OCI-LY1 (cell line): ENCODE measurements at regions not wholly inside any gene's neighbourhood (a gene's known extent, or its start where the extent isn't known, plus 50 kb on each side); places are given as distances from the start of the nearest gene placed in this dataset.
A peak's percentile ranks its signal among the peaks of the same experiment; 100 is the strongest.

Source experiments
- H2AFZ ChIP-seq: fragments of 200-600 bp; sonication (generic), shearing (Covaris generic); 2 replicates; pipeline ENCODE4 v1.6.0; 2014; ENCODE audit warnings: antibody characterized with exemption, mild to moderate bottlenecking, low read length
- H3F3A ChIP-seq: fragments of 200-600 bp; sonication (generic), shearing (Covaris generic); 2 replicates; pipeline ENCODE4 v1.6.0; 2014; ENCODE audit warnings: mild to moderate bottlenecking, antibody characterized with exemption, low read length, moderate library complexity; ENCODE audit not compliant: insufficient read depth
- H3K27ac ChIP-seq: fragments of 200-600 bp; sonication (generic); 2 replicates; pipeline ENCODE4 v1.5.1; 2014; ENCODE audit warnings: low read length, mixed run types, mild to moderate bottlenecking, low read depth; ENCODE audit not compliant: poor library complexity, severe bottlenecking
- H3K27me3 ChIP-seq: fragments of 200-600 bp; sonication (generic); 2 replicates; pipeline ENCODE4 v1.6.0; 2014; ENCODE audit warnings: antibody characterized with exemption, mild to moderate bottlenecking, low read length, moderate library complexity; ENCODE audit not compliant: insufficient read depth
- H3K36me3 ChIP-seq: fragments of 200-600 bp; sonication (generic); 2 replicates; pipeline ENCODE4 v1.6.1; 2014; ENCODE audit warnings: mild to moderate bottlenecking, antibody characterized with exemption, low read length, moderate library complexity, mixed read lengths; ENCODE audit not compliant: insufficient read depth
- H3K4me1 ChIP-seq: fragments of 200-600 bp; sonication (generic); 2 replicates; pipeline ENCODE4 v1.5.1; 2014; ENCODE audit warnings: mild to moderate bottlenecking, low read length, moderate library complexity; ENCODE audit not compliant: insufficient read depth, severe bottlenecking
- H3K4me2 ChIP-seq: fragments of 200-600 bp; sonication (generic), shearing (Covaris generic); 2 replicates; pipeline ENCODE4 v1.6.1; 2014; ENCODE audit warnings: low read length
- H3K4me3 ChIP-seq: fragments of 200-600 bp; sonication (generic); 2 replicates; pipeline ENCODE4 v1.5.1; 2014; ENCODE audit warnings: low read length, low read depth, mild to moderate bottlenecking, mixed read lengths; ENCODE audit not compliant: poor library complexity, severe bottlenecking
- H3K79me2 ChIP-seq: fragments of 200-600 bp; shearing (Covaris generic); 2 replicates; pipeline ENCODE4 v1.6.1; 2016; ENCODE audit warnings: mixed run types, low read length, mixed read lengths; ENCODE audit not compliant: insufficient read depth
- H3K9ac ChIP-seq: fragments of 200-600 bp; sonication (generic), shearing (Covaris generic); 2 replicates; pipeline ENCODE4 v1.6.1; 2014; ENCODE audit warnings: mild to moderate bottlenecking, low read length, mixed read lengths
- H3K9me2 ChIP-seq: fragments of 200-600 bp; sonication (generic), shearing (Covaris generic); 2 replicates; pipeline ENCODE4 v1.6.1; 2014; ENCODE audit warnings: low read depth, mild to moderate bottlenecking, low read length, mixed read lengths
- H3K9me3 ChIP-seq: fragments of 200-600 bp; shearing (Covaris generic); 2 replicates; pipeline ENCODE4 v1.6.1; 2014; ENCODE audit warnings: low read length, mixed read lengths
- H4K20me1 ChIP-seq: fragments of 200-600 bp; sonication (generic), shearing (Covaris generic); 2 replicates; pipeline ENCODE4 v1.6.0; 2016; ENCODE audit warnings: mild to moderate bottlenecking, low read length; ENCODE audit not compliant: insufficient read depth
- CTCF ChIP-seq: fragments of 200-600 bp; sonication (generic), shearing (Covaris generic); IDR thresholded peaks from 2 replicates; pipeline ENCODE4 v1.5.1; 2017; ENCODE audit warnings: mild to moderate bottlenecking, antibody characterized with exemption, low read length, moderate library complexity, mixed read lengths
- EZH2 ChIP-seq: fragments of 200-600 bp; sonication (generic), shearing (Covaris generic); IDR thresholded peaks from 2 replicates; pipeline ENCODE4 v1.8.0; 2017; ENCODE audit warnings: borderline replicate concordance, mixed run types, mild to moderate bottlenecking, antibody characterized with exemption, low read length, moderate library complexity, mixed read lengths

GRCh38 chr7:135802697-135803096 is 54.1 kb upstream of the FAM180A start:
- Histone ChIP-seq H3K27ac (no peak overlapping the region), H3K4me3 (no peak overlapping the region), H2AFZ (no peak overlapping the region), H3K79me2 (no peaks in the 10 kb centered on the region), H3K36me3 (no peaks in the 10 kb centered on the region), H3K27me3 (no peaks in the 10 kb centered on the region; the same call in 1 of the 2 replicates), H3K9me3 (no peaks in the 10 kb centered on the region), H3K9ac (no peak overlapping the region), H4K20me1 (no peaks in the 10 kb centered on the region), H3F3A (no peaks in the 10 kb centered on the region), H3K4me2 (no peak overlapping the region), H3K9me2 (no peaks in the 10 kb centered on the region), H3K4me1 (no peaks in the 10 kb centered on the region)
- TF ChIP-seq CTCF (no peak), EZH2 (no peak)

DNA sequence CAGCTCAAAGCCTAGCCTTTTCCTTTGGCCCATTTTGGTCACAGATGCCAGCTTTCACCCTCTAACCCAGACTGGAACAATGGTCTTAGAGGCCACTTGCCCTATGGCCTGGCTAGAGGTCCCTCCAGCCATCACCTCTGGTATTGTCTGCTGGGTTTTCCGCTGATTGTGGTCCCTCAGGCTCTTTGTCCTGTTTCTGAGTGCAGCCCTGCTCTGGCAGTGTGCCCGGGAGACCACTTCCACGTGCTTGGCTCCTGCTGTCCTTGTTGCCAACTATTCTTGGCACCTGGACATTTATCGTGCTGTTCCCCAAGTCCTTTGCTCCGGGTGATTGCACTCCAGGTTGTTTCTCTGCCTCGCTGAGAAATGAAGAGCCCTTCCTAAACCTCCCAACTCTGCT is 53.3 kb upstream of the FAM180A start:
- TF ChIP-seq CTCF (no peak), EZH2 (no peak)
- no peaks in the 10 kb centered on the region for H3K4me1 ChIP-seq
- H3K27ac ChIP-seq, result no peak overlapping the region
- H3K9me3 ChIP-seq, result no peaks in the 10 kb centered on the region
- no peaks in the 10 kb centered on the region; the same call in 1 of the 2 replicates for H3K27me3 ChIP-seq
- no peak overlapping the region for H3K4me2 ChIP-seq
- no peak overlapping the region for H3K4me3 ChIP-seq
- no peaks in the 10 kb centered on the region for H3F3A ChIP-seq
- no peaks in the 10 kb centered on the region for H3K9me2 ChIP-seq
- H2AFZ ChIP-seq, result no peak overlapping the region
- H3K9ac ChIP-seq, result no peak overlapping the region
- H3K36me3 ChIP-seq, result no peaks in the 10 kb centered on the region
- no peaks in the 10 kb centered on the region for H4K20me1 ChIP-seq
- no peaks in the 10 kb centered on the region for H3K79me2 ChIP-seq

GRCh38 chr7:135801045-135801693 is 52.6 kb upstream of the FAM180A start:
- Histone ChIP-seq H3K4me3 (no peak overlapping the region), H3F3A (no peaks in the 10 kb centered on the region)

More at GRCh38 chr7:135801045-135801693, 52.6 kb upstream of the FAM180A start:
- no peaks in the 10 kb centered on the region for H3K9me2 ChIP-seq
- no peaks in the 10 kb centered on the region for H3K9me3 ChIP-seq
- H2AFZ ChIP-seq, result no peak overlapping the region
- no peaks in the 10 kb centered on the region for H3K79me2 ChIP-seq
- no peak overlapping the region for H3K4me2 ChIP-seq
- TF ChIP-seq EZH2, result no peak
- TF ChIP-seq CTCF, result peak; percentile 98
- no peaks in the 10 kb centered on the region for H3K36me3 ChIP-seq
- no peak overlapping the region for H3K9ac ChIP-seq
- no peaks in the 10 kb centered on the region for H4K20me1 ChIP-seq
- H3K4me1 ChIP-seq, result no peaks in the 10 kb centered on the region
- H3K27me3 ChIP-seq, result no peaks in the 10 kb centered on the region; the same call in 1 of the 2 replicates
- H3K27ac ChIP-seq, result no peak overlapping the region
